ENCODE measurements at regions not wholly inside any gene's neighbourhood (a gene's known extent, or its start where the extent isn't known, plus 50 kb on each side); places are given as distances from the start of the nearest gene placed in this dataset.

DNA sequence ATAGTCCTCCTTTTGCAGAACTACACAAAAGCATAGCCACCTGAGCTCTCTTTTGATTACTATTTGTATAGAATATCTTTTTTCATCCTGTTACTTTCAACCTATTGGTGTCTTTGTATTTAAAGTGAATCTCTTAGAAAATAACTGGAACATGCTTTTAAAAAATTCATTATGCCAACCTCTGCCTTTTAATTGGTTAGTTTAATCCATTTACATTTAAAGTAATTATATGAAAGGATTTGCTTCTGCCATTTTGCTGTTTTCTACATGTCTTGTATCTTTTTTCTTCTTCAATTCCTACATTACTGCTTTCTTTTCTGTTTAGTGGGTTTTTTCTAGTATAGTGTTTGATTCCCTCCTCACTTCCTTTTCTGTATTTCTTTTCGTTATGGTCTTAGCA is 407.5 kb upstream of the ZEB2 start:
- TF ChIP-seq SIN3A (IDR thresholded peaks at IDR 0.05; ENCODE audit: borderline replicate concordance, insufficient read depth, low read depth, low read length) = no peak
- TF ChIP-seq, protein P1, sequence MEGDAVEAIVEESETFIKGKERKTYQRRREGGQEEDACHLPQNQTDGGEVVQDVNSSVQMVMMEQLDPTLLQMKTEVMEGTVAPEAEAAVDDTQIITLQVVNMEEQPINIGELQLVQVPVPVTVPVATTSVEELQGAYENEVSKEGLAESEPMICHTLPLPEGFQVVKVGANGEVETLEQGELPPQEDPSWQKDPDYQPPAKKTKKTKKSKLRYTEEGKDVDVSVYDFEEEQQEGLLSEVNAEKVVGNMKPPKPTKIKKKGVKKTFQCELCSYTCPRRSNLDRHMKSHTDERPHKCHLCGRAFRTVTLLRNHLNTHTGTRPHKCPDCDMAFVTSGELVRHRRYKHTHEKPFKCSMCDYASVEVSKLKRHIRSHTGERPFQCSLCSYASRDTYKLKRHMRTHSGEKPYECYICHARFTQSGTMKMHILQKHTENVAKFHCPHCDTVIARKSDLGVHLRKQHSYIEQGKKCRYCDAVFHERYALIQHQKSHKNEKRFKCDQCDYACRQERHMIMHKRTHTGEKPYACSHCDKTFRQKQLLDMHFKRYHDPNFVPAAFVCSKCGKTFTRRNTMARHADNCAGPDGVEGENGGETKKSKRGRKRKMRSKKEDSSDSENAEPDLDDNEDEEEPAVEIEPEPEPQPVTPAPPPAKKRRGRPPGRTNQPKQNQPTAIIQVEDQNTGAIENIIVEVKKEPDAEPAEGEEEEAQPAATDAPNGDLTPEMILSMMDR (IDR thresholded peaks at IDR 0.05) = no peak
- TF ChIP-seq POLR2AphosphoS5 (IDR thresholded peaks at IDR 0.05; ENCODE audit: low read depth, low read length) = no peak
- TF ChIP-seq TCF7L2 (IDR thresholded peaks at IDR 0.05; ENCODE audit: low read depth, low read length) = no peak
- TF ChIP-seq, protein P2, sequence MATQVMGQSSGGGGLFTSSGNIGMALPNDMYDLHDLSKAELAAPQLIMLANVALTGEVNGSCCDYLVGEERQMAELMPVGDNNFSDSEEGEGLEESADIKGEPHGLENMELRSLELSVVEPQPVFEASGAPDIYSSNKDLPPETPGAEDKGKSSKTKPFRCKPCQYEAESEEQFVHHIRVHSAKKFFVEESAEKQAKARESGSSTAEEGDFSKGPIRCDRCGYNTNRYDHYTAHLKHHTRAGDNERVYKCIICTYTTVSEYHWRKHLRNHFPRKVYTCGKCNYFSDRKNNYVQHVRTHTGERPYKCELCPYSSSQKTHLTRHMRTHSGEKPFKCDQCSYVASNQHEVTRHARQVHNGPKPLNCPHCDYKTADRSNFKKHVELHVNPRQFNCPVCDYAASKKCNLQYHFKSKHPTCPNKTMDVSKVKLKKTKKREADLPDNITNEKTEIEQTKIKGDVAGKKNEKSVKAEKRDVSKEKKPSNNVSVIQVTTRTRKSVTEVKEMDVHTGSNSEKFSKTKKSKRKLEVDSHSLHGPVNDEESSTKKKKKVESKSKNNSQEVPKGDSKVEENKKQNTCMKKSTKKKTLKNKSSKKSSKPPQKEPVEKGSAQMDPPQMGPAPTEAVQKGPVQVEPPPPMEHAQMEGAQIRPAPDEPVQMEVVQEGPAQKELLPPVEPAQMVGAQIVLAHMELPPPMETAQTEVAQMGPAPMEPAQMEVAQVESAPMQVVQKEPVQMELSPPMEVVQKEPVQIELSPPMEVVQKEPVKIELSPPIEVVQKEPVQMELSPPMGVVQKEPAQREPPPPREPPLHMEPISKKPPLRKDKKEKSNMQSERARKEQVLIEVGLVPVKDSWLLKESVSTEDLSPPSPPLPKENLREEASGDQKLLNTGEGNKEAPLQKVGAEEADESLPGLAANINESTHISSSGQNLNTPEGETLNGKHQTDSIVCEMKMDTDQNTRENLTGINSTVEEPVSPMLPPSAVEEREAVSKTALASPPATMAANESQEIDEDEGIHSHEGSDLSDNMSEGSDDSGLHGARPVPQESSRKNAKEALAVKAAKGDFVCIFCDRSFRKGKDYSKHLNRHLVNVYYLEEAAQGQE (IDR thresholded peaks at IDR 0.05; ENCODE audit: insufficient read depth in 1 of 2, low read depth in 2 of 2, low read length in 1 of 2) = no peak
